ENCODE measurements at regions not wholly inside any gene's neighbourhood (a gene's known extent, or its start where the extent isn't known, plus 50 kb on each side); places are given as distances from the start of the nearest gene placed in this dataset.
"Not testable (repeated sequence)": the region's sequence is repeated elsewhere in the genome, so short reads cannot be mapped to it uniquely, and the experiment has no call there.

- not testable (repeated sequence) for TF ChIP-seq EZH2phosphoT487 (IDR thresholded peaks at IDR 0.05; ENCODE audit: borderline replicate concordance, low read depth); RFX5 (IDR thresholded peaks at IDR 0.05; ENCODE audit: low read length); POLR2AphosphoS5 (IDR thresholded peaks at IDR 0.05; ENCODE audit: low read depth, low read length); MXI1 (IDR thresholded peaks at IDR 0.05; ENCODE audit: low read depth, low read length); CTCF (IDR thresholded peaks at IDR 0.05); GABPA (IDR thresholded peaks at IDR 0.05; ENCODE audit: low read depth); REST (IDR thresholded peaks at IDR 0.05; ENCODE audit: low read depth, low read length); JUND (IDR thresholded peaks at IDR 0.05); EP300 (IDR thresholded peaks at IDR 0.05; ENCODE audit: borderline replicate concordance in 1 of 2, low read depth in 1 of 2, low read length in 1 of 2)
- TF ChIP-seq, protein P1, sequence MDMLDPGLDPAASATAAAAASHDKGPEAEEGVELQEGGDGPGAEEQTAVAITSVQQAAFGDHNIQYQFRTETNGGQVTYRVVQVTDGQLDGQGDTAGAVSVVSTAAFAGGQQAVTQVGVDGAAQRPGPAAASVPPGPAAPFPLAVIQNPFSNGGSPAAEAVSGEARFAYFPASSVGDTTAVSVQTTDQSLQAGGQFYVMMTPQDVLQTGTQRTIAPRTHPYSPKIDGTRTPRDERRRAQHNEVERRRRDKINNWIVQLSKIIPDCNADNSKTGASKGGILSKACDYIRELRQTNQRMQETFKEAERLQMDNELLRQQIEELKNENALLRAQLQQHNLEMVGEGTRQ (IDR thresholded peaks at IDR 0.05; ENCODE audit: borderline replicate concordance, low read depth, low read length): not testable (repeated sequence)
Measured at GRCh38 chr1:115510226-115510625, 131.5 kb upstream of the VANGL1 start.
